SK-N-SH treated with all-trans-retinoic acid at 6 μM for 48 hours (cell line): ENCODE measurements at regions not wholly inside any gene's neighbourhood (a gene's known extent, or its start where the extent isn't known, plus 50 kb on each side); places are given as distances from the start of the nearest gene placed in this dataset.

Experiments used
- ARNTL ChIP-seq: fragments of 450-650 bp; formaldehyde crosslinking; IDR thresholded peaks from 2 replicates; pipeline ENCODE4 v1.5.0; 2020; ENCODE audit warnings: low read depth, mild to moderate bottlenecking, moderate library complexity, borderline replicate concordance
- PPARA ChIP-seq: fragments of 250-450 bp; sonication (Bioruptor Pico); IDR thresholded peaks from 2 replicates; pipeline ENCODE4 v1.5.0; 2020; ENCODE audit warnings: mild to moderate bottlenecking, borderline replicate concordance
- ZC3H10 ChIP-seq: fragments of 250-450 bp; sonication (Bioruptor Pico); IDR thresholded peaks from 2 replicates; pipeline ENCODE4 v1.5.1; 2021; ENCODE audit warnings: mild to moderate bottlenecking, moderate library complexity
- ZFP3 ChIP-seq: fragments of 250-450 bp; sonication (Bioruptor Pico); IDR thresholded peaks from 2 replicates; pipeline ENCODE4 v1.5.0; 2020; ENCODE audit warnings: mild to moderate bottlenecking, moderate library complexity

GRCh38 chr3:55197021-55197420 lies 269.2 kb upstream of the LRTM1 start:
- TF ChIP-seq PPARA (CRISPR knock-in tag) (no peak), ARNTL (CRISPR knock-in tag) (no peak), ZC3H10 (CRISPR knock-in tag) (no peak), ZFP3 (CRISPR knock-in tag) (no peak)
